ENCODE measurements at regions not wholly inside any gene's neighbourhood (a gene's known extent, or its start where the extent isn't known, plus 50 kb on each side); places are given as distances from the start of the nearest gene placed in this dataset.

DNA sequence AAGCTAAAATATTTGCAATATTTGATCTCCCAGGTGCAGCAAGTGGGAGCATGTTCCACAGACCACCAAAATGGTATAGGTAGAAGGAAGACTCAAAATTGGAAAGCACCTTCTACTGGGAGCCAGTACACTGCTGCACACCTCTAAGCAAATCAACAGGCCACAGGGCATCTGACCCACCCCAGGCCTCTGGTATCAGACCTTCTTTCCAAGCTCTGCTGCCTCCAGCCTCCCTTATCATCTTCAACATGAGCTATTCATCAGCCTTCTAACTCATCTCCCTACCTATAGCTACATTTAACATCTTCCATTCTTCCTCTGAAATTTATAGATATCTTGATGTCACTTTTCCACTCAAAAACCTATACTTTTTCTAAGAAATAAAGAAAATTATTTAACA is 294.8 kb downstream of the ZEB2 start:
- TF ChIP-seq ZNF510 (tag by site-specific recombination; IDR thresholded peaks at IDR 0.05; ENCODE audit: insufficient replicate concordance) = no peak
- TF ChIP-seq, protein P1, sequence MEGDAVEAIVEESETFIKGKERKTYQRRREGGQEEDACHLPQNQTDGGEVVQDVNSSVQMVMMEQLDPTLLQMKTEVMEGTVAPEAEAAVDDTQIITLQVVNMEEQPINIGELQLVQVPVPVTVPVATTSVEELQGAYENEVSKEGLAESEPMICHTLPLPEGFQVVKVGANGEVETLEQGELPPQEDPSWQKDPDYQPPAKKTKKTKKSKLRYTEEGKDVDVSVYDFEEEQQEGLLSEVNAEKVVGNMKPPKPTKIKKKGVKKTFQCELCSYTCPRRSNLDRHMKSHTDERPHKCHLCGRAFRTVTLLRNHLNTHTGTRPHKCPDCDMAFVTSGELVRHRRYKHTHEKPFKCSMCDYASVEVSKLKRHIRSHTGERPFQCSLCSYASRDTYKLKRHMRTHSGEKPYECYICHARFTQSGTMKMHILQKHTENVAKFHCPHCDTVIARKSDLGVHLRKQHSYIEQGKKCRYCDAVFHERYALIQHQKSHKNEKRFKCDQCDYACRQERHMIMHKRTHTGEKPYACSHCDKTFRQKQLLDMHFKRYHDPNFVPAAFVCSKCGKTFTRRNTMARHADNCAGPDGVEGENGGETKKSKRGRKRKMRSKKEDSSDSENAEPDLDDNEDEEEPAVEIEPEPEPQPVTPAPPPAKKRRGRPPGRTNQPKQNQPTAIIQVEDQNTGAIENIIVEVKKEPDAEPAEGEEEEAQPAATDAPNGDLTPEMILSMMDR (tag by site-specific recombination; IDR thresholded peaks at IDR 0.05) = no peak
- TF ChIP-seq MEIS1 (CRISPR knock-in tag; IDR thresholded peaks at IDR 0.05; ENCODE audit: borderline replicate concordance) = no peak
- no peak for TF ChIP-seq ELK4 (IDR thresholded peaks at IDR 0.05; ENCODE audit: borderline replicate concordance, low read depth, low read length)
- TF ChIP-seq ZNF707 (tag by site-specific recombination; IDR thresholded peaks at IDR 0.05) = no peak
- TF ChIP-seq ZNF311 (tag by site-specific recombination; IDR thresholded peaks at IDR 0.05; ENCODE audit: borderline replicate concordance) = no peak
- no peak for TF ChIP-seq ZBTB10 (tag by site-specific recombination; IDR thresholded peaks at IDR 0.05)
- no peak for TF ChIP-seq ZFP41 (tag by site-specific recombination; IDR thresholded peaks at IDR 0.05; ENCODE audit: borderline replicate concordance)
- no peak for TF ChIP-seq ZBTB20 (tag by site-specific recombination; IDR thresholded peaks at IDR 0.05)
- no peak for TF ChIP-seq ZNF302 (tag by site-specific recombination; IDR thresholded peaks at IDR 0.05; ENCODE audit: low read depth)
- no peak for TF ChIP-seq GFI1B (tag by site-specific recombination; IDR thresholded peaks at IDR 0.05)
- TF ChIP-seq, protein P2, sequence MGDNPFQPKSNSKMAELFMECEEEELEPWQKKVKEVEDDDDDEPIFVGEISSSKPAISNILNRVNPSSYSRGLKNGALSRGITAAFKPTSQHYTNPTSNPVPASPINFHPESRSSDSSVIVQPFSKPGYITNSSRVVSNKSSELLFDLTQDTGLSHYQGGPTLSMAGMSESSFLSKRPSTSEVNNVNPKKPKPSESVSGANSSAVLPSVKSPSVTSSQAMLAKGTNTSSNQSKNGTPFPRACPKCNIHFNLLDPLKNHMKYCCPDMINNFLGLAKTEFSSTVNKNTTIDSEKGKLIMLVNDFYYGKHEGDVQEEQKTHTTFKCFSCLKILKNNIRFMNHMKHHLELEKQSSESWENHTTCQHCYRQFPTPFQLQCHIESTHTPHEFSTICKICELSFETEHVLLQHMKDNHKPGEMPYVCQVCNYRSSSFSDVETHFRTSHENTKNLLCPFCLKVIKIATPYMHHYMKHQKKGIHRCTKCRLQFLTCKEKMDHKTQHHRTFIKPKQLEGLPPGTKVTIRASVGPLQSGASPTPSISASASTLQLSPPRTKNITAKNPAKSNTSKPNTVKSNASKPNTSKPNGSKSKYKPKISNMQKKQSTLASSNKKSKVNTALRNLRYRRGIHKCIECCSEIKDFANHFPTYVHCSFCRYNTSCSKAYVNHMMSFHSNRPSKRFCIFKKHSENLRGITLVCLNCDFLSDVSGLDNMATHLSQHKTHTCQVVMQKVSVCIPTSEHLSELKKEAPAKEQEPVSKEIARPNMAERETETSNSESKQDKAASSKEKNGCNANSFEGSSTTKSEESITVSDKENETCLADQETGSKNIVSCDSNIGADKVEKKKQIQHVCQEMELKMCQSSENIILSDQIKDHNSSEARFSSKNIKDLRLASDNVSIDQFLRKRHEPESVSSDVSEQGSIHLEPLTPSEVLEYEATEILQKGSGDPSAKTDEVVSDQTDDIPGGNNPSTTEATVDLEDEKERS (tag by site-specific recombination; IDR thresholded peaks at IDR 0.05) = no peak
